Activated T-helper 1 cell treated with anti-CD3 and anti-CD28 coated beads, Interleukin-2, amount 50 U/mL, for 16 hours (primary cell): ENCODE measurements at regions not wholly inside any gene's neighbourhood (a gene's known extent, or its start where the extent isn't known, plus 50 kb on each side); places are given as distances from the start of the nearest gene placed in this dataset.

ENCODE experiments used
- DNase-seq, 2 donors: peaks; one replicate each; pipeline ENCODE4 v3.0.0-alpha.2; 2020; ENCODE audit warnings: low read depth in 1 of 2, low spot score in 1 of 2

- DNase-seq = no peak
Observed at GRCh38 chr6:9494864-9495263, 920.0 kb downstream of the TFAP2A start.

- no peak for DNase-seq
Observed at GRCh38 chr6:9492790-9493189, 922.1 kb downstream of the TFAP2A start.

GRCh38 chr6:9487128-9487527 lies 927.7 kb downstream of the TFAP2A start:
- no peak for DNase-seq

GRCh38 chr6:9485992-9486391 lies 928.9 kb downstream of the TFAP2A start:
- DNase-seq = no peak

GRCh38 chr6:9484686-9485085 lies 930.2 kb downstream of the TFAP2A start:
- DNase-seq = no peak

DNA sequence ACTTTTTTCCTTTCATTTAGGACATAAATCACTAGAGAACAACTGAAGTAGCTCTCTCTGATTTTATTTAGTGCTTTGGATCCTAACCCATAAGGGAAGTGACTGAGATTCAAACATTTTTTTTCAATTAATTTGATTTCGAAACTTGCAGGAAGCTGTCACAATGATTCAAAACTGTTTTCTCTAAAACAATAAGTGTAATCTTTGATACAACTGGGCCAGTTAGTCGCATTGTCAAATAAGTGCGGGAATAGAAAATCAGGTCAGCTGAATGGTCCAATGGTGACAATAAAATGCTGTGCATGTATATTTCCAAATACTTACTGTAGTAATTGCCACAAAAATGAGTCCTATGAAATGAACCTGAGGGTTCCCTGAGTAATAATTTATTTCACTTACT lies 930.8 kb downstream of the TFAP2A start:
- no peak for DNase-seq

GRCh38 chr6:9482030-9482738 lies 932.7 kb downstream of the TFAP2A start:
- DNase-seq = no peak

DNA sequence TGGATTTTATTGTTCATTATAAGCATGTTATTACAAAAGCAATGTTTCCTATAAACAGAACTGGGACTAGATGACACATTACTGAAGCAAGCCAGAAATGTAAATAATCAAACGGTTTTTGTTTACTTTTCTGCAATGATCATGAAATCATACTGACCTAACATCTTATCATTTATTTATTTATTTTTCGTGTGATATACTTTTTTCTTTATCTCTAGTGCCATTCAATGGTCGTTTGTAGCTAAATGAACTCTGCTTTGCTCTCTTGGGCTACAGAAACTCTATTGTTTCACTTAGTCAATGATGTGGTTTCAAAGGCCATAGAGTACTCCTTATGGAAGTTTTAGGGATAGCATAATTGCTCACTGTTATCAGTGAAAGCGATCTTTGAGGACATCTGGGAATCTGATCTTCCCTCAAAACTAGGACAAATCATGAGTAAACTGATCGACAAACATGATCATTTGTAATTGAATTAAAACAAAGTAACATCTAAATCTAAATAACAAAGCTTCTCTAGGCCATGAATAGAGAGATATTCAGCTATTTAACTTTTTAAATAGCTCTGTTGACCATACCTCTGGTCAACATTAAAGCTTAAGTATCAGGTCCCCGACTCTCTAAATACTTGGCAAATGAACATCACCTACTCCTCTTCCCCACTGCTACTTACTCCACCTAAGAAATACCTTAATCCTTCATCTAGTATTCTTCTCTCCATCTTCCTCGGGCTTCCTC lies 933.4 kb downstream of the TFAP2A start:
- no peak for DNase-seq

GRCh38 chr6:9468277-9468676 lies 946.6 kb downstream of the TFAP2A start:
- DNase-seq = no peak

DNA sequence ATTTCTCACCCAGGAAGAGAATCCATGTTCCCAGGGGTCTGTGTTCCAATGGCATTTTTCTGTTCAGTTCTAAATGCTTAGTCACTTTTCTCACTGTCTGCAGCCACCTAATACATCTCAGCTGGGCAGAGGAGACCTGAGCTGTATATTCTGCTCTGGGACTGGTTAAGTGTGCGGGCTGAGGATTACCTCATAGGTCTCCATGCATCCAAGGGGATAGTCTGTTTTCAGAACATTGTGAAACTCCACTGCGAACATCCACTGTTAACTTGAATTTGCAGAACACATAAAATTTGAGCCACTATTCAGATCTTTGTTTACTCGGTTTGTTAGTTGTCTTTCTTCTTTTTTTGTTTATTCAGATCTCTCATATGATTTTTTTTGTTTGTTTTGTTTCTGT lies 947.1 kb downstream of the TFAP2A start:
- no peak for DNase-seq

GRCh38 chr6:9464583-9464982 lies 950.3 kb downstream of the TFAP2A start:
- DNase-seq = no peak

DNA sequence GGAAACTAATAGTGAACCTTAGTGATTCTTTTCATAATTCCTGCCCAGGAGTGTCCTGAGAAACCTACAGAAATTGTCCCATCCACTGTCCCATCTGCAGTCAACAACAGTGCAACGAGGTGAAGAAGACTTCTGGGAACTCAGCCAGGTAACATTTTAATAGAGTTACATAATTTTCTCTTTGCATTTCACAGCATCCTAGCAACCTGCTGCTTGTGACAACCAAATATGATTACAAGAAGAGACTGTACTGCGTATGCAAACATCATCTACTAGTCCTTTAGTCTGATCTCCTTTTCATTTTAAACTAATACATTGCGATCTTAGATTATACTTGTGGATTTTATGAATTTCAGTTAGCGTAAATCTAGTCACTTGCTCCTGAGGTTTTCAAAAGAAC lies 951.6 kb downstream of the TFAP2A start:
- no peak for DNase-seq

DNA sequence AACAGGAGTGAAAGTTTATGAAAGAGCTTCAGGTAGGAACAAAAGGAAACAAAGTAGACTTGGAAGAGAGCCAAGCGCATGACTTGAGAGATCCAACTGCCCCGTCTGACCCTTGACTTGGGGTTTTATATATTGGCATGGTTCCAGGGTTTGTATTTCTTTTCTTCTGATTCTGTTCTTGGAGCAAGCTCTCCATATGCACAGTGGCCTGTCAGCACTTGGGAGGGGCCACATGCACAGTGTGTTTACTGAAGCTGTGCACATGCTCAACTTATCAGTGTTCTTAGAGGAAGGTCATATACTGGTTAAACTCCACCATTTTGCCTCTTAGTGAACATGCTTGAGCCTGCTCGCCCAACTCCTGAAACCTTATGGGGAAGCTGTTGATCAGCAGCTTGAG lies 953.7 kb downstream of the TFAP2A start:
- no peak for DNase-seq

GRCh38 chr6:9458424-9458823 lies 956.5 kb downstream of the TFAP2A start:
- no peak for DNase-seq

DNA sequence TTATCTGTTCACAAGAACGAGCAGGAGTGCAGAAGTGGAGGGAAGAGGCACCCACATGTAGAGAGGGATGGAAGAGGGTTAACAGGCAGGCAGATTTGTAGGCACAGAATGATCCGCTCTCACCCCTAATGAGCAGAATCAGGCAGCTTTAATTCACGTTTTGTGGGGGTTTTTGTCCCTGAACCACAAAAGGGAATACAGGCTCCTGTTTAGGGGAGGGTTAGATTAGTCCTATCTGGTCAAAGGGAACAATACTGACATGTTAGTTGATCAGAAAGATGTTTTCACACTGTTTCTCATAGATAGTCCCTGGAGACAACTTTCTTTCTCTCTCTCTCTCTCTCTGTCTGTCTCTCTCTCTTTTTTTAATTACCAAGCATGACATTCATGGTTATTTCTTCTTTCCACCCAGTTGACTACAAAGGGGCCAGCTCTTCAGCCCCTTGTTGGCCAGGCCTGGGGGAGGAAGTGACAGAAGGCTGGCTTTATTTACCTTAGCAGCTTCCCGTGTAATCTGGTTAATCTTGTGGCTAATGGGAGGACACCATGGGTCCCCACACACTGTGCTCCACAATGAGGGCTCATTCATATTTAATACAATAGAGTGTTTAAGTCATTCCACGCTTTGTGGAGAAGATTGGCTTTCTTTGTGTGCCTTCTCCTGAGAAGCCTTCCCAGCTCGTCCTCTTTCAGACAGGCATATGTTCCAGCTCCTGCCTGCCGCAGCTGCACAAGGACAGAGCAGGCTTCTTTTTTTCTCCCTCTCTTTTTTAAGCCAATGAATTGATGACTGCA lies 958.8 kb downstream of the TFAP2A start:
- no peak for DNase-seq

- DNase-seq = no peak
Observed at GRCh38 chr6:9439621-9440330, 975.1 kb downstream of the TFAP2A start.

GRCh38 chr6:9437836-9438235 lies 977.0 kb downstream of the TFAP2A start:
- DNase-seq = no peak

GRCh38 chr6:9435281-9435680 lies 979.6 kb downstream of the TFAP2A start:
- DNase-seq = no peak

DNA sequence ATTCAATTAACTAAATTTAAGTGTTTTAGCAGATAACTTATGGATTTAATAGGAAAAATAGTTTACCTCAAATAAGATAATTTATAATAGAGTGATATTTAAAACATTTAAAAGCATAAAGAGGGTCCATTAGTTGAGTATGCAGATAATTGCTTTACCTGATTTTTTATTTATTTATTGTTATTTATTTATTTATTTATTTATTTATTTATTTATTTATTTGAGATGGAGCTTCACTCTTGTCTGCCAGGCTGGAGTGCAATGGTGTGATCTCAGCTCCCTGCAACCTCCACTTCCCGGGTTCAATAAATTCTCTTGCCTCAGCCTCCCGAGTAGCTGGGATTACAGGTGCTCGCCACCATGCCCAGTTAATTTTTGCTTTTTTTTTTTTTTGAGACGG lies 982.9 kb downstream of the TFAP2A start:
- DNase-seq = no peak

GRCh38 chr6:9428421-9429172 lies 986.3 kb downstream of the TFAP2A start:
- DNase-seq = no peak

DNA sequence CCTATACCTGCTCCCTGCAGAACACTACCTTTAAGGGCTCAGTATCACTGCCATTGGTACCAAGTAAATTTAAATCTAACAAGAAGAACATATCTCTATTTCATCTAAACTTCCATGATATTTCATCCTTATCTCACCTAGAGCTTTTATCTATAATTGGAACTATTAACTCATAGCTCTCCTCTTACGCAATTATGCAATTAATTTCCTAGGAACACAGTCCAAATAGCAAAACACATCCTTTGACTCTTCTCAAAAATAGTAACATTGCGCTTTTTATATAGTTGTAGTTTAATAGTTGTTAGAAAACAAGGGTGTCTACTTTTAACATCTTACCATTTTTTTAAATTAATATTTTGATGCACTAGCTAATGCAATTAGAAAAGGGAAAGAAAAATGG lies 986.8 kb upstream of the SLC35B3 start:
- no peak for DNase-seq
